AG08396 (cell line): ENCODE measurements at regions not wholly inside any gene's neighbourhood (a gene's known extent, or its start where the extent isn't known, plus 50 kb on each side); places are given as distances from the start of the nearest gene placed in this dataset.

Experiments
- DNase-seq: peaks from one replicate; pipeline ENCODE4 v3.0.0; 2012; ENCODE audit warnings: low spot score, mixed read lengths

DNA sequence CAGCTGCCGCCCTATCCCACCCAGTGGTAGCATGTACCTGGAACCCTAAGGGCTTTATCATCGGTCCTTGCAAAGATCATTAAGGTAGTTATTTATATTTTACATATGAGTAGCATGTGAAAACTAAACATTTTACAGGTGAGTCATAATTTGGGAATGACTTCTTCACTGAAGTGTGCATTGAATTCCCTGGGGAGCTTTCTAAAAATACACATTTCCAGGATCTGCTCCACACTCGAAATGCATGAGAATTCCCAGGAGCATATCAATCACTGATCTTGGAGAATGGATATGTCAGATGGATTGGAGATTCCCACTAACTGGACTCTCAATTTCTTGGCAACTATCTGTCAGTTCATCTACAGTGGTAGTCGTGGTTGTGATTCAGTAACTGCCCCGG is 717.5 kb downstream of the IRX1 start:
- no peak for DNase-seq

DNA sequence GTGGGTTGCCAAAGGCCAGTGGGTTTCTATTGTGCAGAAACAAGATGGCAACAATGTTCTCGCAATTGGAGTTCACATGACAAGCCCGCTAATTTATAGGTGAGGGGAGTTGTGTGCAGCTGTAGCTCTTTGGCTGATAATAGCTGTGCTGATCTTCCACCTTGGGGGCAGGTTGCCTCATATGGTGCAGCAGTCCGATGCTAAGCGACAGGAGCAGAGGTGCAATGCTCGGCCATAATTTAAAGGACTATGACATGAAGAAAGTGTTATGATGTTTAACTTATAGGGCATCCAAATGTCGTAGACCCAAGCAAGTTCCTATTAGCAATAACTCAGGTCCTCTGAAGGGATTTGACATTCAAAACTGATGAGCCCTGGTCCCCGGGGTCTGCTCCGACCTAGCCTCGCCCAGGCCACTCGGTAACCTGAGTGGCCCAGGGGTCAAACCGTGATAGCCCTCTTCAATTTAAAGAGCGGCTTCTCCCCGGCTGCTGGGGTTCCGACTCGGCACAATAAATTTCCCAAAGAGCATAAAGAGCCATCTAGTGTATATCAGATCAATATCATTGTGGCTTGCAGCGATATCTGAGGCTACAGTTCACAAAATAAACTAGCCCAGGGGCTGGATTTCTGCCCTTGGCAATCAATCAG is 724.0 kb downstream of the IRX1 start:
- no peak for DNase-seq

DNA sequence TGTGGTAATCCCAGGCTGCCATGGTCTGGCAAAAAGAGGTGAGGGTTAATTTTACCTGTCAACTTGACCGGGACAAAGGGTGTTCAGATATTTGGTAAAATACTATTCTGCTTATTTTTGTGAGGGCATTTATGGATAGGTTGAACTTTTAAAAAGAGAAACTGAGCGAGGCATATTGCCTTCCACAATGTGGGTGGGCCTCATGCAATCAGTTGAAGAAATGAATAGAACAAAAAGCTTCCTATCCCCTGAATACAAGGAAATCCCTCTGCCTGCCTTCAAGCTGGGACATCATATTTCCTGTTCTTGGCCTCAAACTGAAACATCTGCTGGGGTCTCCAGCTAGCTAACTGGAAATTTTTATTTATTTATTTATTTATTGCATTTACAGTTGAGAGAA is 734.7 kb downstream of the IRX1 start:
- DNase-seq = no peak

DNA sequence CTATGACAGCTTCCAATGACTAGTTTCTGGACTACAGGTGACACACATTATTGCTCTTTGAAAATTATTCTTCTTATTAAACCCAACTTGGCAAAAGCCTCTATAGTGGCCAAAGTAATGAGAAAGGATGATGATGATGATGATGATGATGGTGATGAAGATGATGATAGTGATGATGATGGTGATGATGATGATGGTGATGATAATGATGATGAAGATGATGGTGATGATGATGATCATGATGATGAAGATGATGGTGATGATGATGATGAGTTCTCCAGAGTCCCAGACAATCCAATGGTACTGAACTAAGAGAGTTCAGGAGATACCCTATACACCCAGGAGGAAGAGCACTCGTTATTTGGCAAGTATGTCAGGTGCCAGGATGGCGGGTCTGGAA is 739.4 kb downstream of the IRX1 start:
- DNase-seq = no peak

DNA sequence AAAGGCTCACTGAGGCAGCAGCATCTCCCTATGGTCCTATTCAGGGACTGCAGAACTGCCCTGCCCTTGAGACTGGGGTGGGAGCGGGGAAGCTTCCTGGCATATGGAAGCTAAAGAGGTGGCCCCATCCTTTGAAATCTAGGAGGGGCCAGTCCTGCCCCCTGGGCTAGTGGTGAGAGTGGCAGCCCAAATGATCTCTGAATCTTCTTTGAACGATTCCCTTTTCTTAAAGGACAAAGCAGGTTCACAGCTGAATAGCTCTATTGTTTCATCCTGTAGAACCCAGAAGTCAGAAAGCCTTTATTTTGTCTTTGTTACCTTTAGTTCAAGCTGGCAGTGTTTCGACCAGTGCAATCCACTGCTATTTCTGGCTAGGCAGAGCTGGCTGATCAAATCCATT is 741.9 kb downstream of the IRX1 start:
- DNase-seq = no peak

DNA sequence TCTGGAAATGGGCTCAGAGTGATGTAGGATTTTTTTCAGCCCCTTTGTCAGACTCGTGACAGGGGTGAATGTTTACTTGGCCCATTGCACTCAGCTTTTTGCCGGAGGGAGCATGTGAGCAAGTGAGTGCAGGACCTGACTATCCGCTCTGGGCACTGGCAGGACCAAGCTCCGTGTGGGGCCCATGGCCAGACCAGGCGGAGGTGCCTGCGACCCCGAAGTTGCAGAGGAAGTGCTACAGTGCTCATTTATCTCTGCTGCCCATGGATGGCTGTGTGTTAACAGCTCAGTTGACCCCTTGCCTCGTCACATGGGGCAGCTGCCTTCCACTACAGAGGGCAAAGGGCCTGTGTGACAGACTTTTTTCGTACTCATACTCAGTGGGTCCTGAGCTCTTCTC is 744.3 kb downstream of the IRX1 start:
- DNase-seq = no peak

DNA sequence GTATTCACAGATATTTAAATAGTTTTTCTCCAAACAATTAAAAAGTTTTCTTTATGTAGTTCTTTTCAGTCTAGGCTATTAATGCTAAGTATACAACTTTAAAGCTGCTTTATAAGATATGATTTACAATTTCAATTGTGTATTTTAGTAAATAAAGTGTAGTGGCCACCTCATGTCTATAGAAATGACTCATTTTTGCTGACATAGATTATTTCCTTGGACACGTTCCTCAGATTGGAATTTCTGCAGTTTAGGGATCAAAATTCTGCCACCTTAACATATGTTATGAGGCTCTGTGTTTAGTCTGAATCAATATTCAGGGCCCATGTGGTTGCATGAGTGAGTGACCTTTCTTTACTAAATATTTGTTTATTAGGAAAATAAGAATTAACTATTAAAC is 750.2 kb downstream of the IRX1 start:
- no peak for DNase-seq

DNA sequence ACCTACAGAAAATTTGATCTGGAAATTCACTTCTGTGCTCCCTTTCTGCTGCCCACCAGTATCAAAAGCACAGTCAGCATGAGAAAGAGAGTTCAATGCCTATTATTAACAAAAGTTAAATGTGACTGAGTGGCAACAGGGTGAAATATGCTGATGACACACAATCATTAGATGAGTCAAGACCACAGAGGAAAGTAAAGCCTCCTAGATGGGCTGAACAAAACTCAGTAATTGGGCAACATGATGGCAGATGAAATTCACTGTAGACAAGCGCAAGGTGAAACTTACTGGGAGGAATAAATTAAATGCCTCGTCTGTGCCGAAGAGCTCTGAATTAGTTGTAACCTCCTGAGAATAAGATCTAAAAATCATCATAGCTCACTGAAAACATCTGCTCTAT is 752.8 kb downstream of the IRX1 start:
- DNase-seq = no peak

DNA sequence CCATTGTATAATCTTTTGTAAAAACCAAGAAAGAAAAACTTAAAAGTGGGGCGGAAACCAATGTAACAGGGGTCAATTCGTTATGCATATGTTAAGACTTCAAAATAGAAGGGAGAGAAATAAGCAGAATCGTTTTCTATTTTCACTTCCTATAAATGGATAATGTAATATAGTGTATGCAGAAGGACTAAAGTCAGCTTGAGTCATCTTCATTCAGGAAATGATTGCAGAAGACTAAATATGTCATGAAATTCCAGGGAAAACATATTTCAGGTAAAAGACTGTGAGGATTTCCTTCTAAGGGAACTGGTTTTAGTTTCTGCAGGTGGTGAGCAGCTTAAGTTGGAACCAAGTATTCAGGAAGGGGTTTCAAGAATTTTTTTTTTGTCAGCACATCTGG is 753.3 kb downstream of the IRX1 start:
- DNase-seq = no peak

DNA sequence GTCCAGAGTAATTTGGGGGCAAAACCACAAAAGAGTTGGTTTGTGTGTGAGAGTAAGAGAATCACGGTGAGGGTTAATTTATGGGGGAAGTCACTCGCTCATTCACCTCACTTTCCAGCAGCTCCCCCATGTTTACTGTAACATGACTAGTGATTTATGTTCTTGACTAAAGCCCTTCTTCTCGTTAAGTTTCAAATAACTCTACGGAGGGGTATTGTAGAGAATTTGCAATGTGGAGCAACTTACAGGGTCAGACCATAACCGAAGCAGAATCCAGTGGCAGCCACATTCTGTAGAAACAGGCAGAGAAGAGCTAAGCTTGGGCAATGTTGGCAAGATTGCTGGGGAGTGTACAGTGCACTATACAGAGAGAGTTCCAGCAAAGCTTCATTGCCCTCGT is 760.6 kb downstream of the IRX1 start:
- no peak for DNase-seq

DNA sequence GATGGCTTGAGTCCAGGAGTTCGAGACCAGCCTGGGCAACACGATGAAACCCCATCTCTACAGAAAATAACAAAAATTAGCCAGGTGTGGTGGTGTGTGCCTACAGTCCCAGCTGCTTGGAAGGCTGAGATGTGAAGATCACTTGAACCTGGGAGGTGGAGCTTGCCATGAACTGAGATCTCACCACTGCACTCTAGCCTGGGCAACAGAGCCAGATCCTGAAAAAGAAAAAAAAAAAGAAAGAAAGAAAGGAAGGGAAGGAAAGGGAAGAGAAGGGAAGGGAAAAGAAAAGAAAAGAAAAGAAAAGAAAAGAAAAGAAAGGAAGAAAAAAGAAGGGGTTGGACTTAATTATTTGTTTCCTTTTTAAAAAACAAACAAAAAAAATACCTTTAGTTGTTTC is 764.2 kb downstream of the IRX1 start:
- DNase-seq = no peak

DNA sequence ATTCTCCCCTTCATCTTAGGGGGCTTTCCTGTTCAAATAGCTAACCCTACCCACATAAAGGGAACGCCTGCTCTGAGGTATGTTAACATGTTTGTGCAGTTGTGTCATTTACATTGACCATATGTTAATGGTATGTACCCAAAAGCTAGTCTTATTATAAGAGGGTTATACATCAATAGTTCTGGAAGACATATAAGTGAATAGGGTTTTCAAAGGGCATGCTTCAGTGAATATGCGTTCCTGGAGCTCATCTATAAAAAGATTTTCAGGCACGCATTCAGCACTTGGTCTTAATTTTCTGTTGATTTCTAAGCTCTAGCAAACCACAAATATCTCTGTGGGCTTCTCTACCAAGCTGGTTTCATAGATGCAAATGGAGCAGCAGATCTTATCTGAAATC is 766.1 kb downstream of the IRX1 start:
- DNase-seq = no peak

DNA sequence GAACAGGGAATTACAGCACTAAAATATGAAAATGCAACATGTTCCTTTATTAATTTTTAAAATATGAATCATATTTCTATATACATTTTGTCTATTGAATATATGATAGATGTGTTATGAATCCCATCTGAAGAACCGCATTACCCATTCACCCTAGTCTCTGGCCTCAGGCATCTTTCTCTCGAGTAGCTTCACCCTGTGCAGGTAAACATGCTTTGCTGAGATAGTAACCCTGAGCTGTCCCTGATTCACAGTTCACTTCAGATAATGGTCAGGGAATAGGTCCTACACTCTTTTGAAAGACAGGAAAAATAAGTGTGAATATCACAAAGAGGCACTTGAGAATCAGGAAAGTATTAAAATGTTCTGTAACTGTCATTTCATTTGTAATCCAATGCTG is 766.8 kb downstream of the IRX1 start:
- DNase-seq = no peak

DNA sequence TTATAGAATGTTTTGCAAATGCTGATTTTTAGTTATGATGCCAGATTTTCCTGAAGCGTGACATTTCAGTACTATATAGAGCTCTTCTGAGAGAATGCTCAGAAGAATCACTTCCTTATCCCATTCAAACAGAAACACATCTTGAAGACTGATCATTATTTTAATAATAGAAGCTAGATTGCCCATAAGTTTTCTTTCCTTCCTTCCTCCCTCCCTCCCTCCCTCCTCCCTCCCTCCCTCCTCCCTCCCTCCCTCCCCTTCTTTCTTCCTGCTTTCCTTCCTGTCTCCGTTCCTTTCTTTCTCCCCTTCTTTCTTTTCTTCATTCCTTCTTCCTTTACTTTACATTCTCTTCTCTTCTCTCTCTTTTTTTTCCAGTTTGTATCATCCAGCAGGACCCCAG is 767.4 kb downstream of the IRX1 start:
- DNase-seq = no peak

DNA sequence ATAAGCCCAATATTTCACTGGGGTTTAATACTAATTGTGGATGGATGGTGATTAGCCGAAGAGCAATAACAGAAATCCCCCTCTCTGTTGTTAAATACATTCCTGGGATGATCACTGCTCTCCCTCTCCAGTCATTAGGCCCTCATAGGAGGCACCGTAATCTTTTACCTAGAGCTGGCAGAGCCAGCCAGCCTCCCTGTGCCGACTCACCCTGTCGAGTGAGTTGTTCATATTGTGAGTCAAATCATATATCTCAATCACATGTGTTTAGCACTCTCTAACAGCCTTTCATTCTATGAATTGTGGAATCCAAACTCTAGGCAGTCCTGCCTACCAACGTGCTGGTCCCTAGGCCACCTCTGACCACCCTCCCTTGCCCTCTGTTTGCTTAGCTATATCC is 771.0 kb downstream of the IRX1 start:
- no peak for DNase-seq

DNA sequence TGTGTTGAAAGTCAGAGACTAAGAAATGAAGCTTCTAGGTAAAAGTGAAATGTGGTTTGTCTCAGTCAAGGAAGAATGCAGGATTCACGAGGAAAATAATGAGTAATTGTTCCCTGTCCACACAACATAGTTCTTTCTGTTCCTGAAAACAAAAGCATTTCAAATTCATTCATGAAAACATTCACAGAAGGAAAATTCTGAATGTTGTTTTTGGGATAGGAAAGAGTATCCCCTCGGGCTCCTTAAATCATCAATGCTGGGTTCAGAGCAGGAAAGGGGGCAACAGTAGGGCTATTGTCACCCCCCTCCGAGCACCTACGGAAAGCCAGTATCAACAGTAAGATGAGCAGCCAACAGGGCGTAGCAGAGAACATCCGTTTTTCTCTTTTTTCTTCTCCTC is 769.9 kb upstream of the ADAMTS16 start:
- DNase-seq = no peak

DNA sequence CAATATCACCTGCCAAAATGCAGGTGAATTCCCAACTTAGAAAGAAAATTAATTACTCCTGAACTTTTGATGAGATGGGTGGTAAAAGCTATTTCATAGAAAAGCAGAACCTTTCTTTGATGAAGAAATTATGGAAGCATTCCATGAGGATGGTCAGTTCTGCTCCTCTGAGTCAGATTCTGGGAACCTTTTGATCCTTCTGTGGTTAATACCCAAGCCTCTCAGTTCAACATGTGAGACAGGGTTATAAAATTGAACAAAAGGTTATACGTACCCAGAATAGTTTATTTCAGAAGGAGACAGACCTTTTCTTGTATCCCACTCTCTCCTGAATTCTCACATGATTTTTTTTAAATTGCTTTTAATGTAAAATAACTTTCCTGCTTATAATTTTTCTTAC is 767.6 kb upstream of the ADAMTS16 start:
- DNase-seq = no peak

DNA sequence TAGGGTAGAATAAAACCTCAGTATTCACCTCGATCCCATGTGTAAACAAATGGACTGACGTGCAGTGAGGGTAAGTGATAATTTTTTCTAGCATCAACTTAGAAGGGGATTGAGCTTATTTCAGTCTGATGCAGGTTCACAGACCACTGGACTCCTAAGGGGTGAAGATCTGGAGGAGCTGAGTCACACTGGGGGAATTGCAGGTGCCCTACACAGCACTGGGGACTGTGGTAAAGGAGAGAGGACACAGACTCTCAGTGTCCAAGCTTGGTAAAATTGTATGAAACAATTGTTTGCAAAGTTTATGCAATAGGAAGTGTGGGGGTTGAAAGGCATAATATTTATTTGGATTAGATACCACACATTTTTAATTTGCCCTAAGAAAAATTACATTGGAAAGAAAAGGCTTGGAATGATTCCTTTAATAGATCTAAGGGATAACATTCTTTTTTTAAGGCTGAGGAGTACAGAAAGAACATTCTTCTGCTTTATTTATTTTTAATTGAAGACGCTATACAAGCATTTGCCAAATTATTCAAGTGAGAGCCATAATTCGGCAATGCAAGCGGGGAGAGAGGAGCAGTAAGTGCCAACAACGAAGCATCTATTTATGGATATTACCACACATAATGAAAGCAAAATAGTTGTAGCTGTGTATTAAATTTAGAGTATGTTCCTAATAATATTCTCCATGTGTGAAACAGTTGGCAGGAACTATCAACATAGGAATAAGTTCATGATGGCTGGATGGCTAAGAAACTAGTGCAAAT is 766.9 kb upstream of the ADAMTS16 start:
- DNase-seq = no peak

DNA sequence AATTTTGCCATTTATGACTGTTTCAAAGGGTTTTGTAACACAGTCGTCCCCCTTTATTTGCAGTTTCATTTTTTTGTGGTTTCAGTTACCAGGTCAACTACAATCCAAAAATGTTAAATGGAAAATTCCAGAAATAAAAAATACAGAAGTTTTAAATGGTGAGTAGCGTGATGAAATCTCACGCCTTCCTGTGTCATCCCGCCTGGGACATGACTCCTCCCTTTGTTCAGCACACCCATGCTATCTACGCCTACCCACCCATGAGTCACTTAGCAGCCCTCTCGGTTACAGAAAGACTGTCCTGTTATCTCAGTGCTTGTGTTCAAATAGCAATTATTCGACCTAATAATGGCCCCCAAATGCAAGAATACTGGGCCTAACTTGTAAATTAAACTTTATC is 765.3 kb upstream of the ADAMTS16 start:
- no peak for DNase-seq

DNA sequence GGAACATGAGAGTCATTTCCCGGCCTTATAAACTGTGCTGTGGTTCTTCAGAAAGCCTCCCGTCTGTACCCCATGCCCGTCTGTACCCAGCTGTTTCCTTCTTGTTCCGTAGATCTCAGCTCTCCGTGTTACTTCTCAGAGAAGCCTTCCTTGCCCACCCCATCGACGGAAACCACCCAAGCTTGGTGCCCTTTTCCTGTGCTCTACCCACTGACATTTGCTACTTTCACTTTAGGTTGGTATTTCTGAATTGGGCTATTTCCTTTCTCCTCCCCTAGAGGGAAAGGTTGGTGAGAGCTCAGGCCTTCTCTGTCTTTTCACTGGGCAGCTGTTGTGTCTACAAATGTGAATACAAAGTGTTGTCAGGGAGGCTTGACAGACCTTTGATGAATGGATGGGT is 764.5 kb upstream of the ADAMTS16 start:
- no peak for DNase-seq

DNA sequence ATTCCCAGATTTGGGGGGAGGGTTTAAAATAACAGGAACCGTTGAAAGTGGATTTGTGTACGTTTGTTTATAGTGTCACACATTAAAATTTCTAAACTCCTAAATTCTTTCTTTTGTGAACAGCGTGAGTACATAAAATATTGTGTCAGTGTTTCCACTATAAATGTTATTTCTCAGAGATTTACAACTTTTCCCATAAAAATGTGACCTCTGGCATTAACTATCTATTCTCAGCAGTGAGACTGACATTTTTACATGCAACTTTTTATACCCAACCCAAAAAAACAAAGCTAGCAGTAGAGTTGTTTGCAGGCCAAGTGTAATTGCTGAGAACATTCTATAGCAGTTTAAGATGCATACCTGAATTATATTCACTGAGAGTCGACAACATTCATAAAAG is 757.0 kb upstream of the ADAMTS16 start:
- DNase-seq = no peak

DNA sequence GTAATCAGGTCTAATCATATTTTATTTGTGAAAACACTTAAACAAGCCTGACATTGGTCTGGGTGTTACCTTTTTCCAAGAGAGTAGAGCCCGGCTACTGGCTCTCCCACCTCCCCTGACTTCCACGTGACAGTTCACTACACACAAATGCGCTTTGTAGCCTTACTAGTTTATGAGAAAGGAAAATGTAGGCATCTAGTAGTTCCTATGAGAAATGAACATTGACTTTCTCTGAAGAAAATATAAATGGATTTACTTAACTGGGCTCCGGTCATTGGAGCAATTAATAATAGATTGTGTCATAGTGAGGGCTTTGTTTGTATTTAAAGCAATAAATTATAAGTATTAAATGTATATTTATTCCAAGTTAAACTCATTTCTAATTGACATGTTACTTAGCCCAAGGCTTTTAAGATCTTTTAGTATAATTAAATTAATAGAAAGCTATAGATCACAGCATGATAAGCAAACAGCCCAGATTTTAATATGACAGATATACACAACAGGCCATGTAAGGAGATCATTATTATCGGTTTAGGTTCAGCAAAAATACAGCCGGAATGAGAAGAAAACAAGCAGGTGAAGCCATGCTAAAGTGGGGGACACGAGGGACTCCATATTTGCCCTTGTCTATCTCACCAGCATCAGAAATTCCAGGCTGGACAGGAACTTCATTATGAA is 756.5 kb upstream of the ADAMTS16 start:
- DNase-seq = no peak

DNA sequence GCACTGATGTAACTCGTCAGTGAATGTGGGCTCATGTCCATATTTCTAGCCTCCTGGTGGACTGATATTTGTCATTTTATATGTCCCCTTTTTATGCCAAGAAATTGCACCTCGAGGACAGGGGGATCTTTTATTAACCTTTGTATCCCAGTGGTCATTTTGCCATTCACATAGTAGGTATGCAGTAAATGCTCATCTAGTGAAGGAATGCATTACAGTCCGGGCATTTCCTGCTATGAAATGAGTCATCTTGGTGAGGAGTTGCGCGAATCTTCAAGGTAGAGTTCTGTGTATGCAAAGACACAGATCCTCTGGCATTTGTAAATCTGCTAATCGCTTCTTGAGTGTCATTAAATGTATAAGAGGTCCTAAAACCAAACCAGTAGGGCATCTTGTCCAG is 755.5 kb upstream of the ADAMTS16 start:
- DNase-seq = no peak

DNA sequence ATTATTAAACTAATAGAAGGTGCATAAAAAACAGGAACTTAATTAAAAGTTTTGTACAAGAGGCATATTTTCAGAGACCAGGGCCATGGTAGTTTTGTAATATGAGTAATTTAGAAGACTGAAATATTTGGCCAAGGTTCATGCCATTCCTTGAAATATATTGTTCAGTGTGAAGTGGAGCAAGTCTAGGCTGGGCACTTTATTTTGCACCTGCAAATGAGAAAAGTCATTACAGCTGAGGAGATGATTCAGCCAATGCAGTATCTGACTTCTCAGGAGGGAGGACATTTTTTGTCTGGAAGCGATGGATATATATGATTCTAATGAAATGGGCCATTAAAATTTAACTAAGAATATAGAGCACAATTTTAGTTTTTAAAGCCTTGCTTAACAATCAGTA is 754.0 kb upstream of the ADAMTS16 start:
- no peak for DNase-seq
